A673 (cell line): ENCODE measurements at regions not wholly inside any gene's neighbourhood (a gene's known extent, or its start where the extent isn't known, plus 50 kb on each side); places are given as distances from the start of the nearest gene placed in this dataset.

Experiments
- BruUV-seq: library from RNA; stranded (reverse); fragments of 400-500 nt; replicated peaks from 2 replicates; lab custom pipeline; 2021; lab: Mats Ljungman, UMichigan
- CTCF ChIA-PET: fragments of 300-600 bp; sonication (Branson Sonifier 250); formaldehyde crosslinking; loops from one replicate; lab custom pipeline; 2022; ENCODE audit warnings: antibody characterized with exemption; lab: Charles Lee
- POLR2A ChIA-PET: fragments of 300-600 bp; sonication (Branson Sonifier 250); formaldehyde crosslinking; loops from one replicate; lab custom pipeline; 2022; ENCODE audit warnings: antibody characterized with exemption; ENCODE audit not compliant: low non-redundant PET; lab: Charles Lee
- DNase-seq: peaks from one replicate; pipeline ENCODE4 v3.0.0-alpha.2; 2015; ENCODE audit warnings: low spot score
- H3K27ac ChIP-seq: fragments of 200-600 bp; sonication (generic); 2 replicates; pipeline ENCODE4 v1.5.1; 2016; ENCODE audit warnings: mixed run types, low read depth, mild to moderate bottlenecking, mixed read lengths, antibody characterized with exemption, low read length; ENCODE audit not compliant: poor library complexity, severe bottlenecking
- H3K27me3 ChIP-seq: fragments of 200-600 bp; sonication (generic); replicated peaks from 2 replicates; pipeline ENCODE4 v1.6.1; 2017; ENCODE audit warnings: mixed run types, low read depth, mild to moderate bottlenecking, mixed read lengths, antibody characterized with exemption, low read length; ENCODE audit not compliant: insufficient read depth, poor library complexity
- H3K36me3 ChIP-seq: fragments of 200-600 bp; sonication (generic); 2 replicates; pipeline ENCODE4 v1.6.1; 2016; ENCODE audit warnings: mixed run types, mild to moderate bottlenecking, mixed read lengths, antibody characterized with exemption, low read length; ENCODE audit not compliant: insufficient read depth, poor library complexity, severe bottlenecking
- H3K4me1 ChIP-seq: fragments of 200-600 bp; sonication (generic); 2 replicates; pipeline ENCODE4 v1.6.1; 2017; ENCODE audit warnings: mixed run types, mild to moderate bottlenecking, mixed read lengths, antibody characterized with exemption, low read length; ENCODE audit not compliant: insufficient read depth, poor library complexity, severe bottlenecking
- H3K4me3 ChIP-seq: fragments of 200-600 bp; sonication (generic); 2 replicates; pipeline ENCODE4 v1.5.1; 2016; ENCODE audit warnings: low read depth, mixed run types, mild to moderate bottlenecking, mixed read lengths, low read length; ENCODE audit not compliant: poor library complexity, severe bottlenecking
- H3K9me3 ChIP-seq: fragments of 200-600 bp; sonication (generic); 2 replicates; pipeline ENCODE4 v1.6.1; 2016; ENCODE audit warnings: mixed run types, low read depth, mild to moderate bottlenecking, mixed read lengths, antibody characterized with exemption, low read length; ENCODE audit not compliant: poor library complexity, severe bottlenecking
- EZH2 ChIP-seq: fragments of 200-600 bp; sonication (generic); IDR thresholded peaks from 2 replicates; pipeline ENCODE4 v1.6.1; 2017; ENCODE audit warnings: borderline replicate concordance, low read depth, mild to moderate bottlenecking, mixed read lengths, antibody characterized with exemption, low read length; ENCODE audit not compliant: poor library complexity, severe bottlenecking
- intact Hi-C: fragments of 100-400 bp; cut with micrococcal nuclease; formaldehyde crosslinking; loops from one replicate; pipeline ENCODE4 v1.10.0; 2022; ENCODE audit not compliant: unreplicated experiment
- TF ChIP-seq, protein P1 (sequence below): fragments of 300-800, 200-600 bp; sonication (generic); conservative IDR thresholded peaks from 2 replicates; pipeline ENCODE4 v1.5.1; 2017; ENCODE audit warnings: low read depth, mild to moderate bottlenecking, antibody characterized with exemption, low read length, moderate library complexity, mixed read lengths

DNA sequence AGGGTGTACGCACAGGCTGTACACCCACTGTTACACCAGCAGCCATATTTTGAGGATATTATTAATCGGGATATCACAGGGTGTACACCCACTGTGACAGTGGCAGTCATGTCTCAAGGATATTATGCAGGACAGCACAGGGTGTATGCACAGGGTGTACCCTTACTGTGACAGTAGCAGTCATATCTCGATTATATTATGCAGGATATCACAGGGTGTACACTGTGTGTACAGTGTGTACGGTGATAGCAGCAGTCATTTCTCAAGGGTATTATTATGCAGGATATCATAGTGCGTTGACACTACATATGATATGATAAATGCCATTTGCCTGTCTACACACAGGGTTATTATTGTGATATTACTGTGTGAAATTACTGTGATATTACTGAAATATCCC lies 80.5 kb upstream of the SLC25A48 start:
- POLR2A ChIA-PET, result no interaction called here
- no TSS peak for BruUV-seq

DNA sequence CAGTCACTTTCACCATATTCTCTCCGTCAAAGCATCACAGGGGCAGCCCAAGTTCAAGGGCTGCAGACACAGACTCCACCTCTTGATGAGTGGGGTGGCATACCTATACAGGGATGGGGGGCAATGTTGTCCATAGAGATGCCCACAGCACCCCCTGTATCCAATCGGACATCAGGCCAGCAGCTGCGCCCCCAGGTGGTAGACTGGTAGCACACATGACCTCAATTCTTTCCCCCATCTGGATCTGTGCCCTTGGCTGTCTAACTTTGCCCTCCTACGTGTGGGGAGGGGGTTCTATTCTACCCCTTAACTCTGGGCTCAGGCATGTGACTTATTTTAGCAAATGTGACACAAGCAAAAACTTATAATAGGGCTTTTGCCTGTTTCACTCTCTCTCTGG lies 84.0 kb upstream of the SLC25A48 start:
- intact Hi-C loops, result no loop called here
- H3K4me3 ChIP-seq, result no peak overlapping the region
- H3K27ac ChIP-seq, result no peak overlapping the region
- ChIA-PET POLR2A (no interaction called here), CTCF (interaction anchor here (0.6 to 0.9 kb wide), 2 partner anchors 111 to 189 kb away, joined by 3 read pairs; no protein-coding TSS in a partner anchor)
- no peaks in the 10 kb centered on the region for H3K36me3 ChIP-seq
- BruUV-seq, result no TSS peak
- no peaks in the 10 kb centered on the region for H3K27me3 ChIP-seq
- no peak for TF ChIP-seq EZH2
- TF ChIP-seq, protein P1, sequence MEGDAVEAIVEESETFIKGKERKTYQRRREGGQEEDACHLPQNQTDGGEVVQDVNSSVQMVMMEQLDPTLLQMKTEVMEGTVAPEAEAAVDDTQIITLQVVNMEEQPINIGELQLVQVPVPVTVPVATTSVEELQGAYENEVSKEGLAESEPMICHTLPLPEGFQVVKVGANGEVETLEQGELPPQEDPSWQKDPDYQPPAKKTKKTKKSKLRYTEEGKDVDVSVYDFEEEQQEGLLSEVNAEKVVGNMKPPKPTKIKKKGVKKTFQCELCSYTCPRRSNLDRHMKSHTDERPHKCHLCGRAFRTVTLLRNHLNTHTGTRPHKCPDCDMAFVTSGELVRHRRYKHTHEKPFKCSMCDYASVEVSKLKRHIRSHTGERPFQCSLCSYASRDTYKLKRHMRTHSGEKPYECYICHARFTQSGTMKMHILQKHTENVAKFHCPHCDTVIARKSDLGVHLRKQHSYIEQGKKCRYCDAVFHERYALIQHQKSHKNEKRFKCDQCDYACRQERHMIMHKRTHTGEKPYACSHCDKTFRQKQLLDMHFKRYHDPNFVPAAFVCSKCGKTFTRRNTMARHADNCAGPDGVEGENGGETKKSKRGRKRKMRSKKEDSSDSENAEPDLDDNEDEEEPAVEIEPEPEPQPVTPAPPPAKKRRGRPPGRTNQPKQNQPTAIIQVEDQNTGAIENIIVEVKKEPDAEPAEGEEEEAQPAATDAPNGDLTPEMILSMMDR, result peak; percentile 49
- H3K4me1 ChIP-seq, result no peaks in the 10 kb centered on the region
- H3K9me3 ChIP-seq, result no peaks in the 10 kb centered on the region
- DNase-seq, result no peak

More for the DNA sequence above, 80.5 kb upstream of the SLC25A48 start:
- CTCF ChIA-PET, result no interaction called here
- no peak for DNase-seq
- TF ChIP-seq, protein P1, result no peak
- TF ChIP-seq EZH2, result no peak
- Histone ChIP-seq H3K4me1 (no peaks in the 10 kb centered on the region), H3K4me3 (no peak overlapping the region), H3K27me3 (no peaks in the 10 kb centered on the region), H3K9me3 (no peaks in the 10 kb centered on the region), H3K36me3 (no peaks in the 10 kb centered on the region), H3K27ac (no peak overlapping the region)
- intact Hi-C loops, result no loop called here

DNA sequence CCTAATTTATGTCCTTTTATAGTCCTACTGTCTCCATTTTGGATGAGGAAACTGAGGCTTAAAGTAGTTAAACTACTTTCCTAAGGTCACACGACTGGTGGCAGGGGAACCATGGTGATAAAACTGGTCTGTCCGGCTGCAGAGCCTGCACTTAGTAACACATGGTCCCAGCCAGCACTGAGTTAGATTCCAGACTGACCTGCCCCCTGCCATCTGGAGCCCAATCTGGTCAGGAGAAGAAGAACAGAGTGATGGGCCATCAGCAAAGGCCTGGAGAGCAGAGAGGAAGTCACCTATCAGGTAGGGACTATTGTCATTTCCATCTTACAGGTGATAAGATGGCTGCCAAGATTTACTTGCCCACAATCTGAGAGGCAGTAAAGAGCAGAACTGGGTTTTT lies 86.6 kb upstream of the SLC25A48 start:
- Histone ChIP-seq H3K27me3 (no peaks in the 10 kb centered on the region), H3K4me3 (no peak overlapping the region), H3K27ac (no peak overlapping the region), H3K4me1 (no peaks in the 10 kb centered on the region), H3K9me3 (no peaks in the 10 kb centered on the region), H3K36me3 (no peaks in the 10 kb centered on the region)
- intact Hi-C loops, result no loop called here
- ChIA-PET CTCF (no interaction called here), POLR2A (no interaction called here)
- no TSS peak for BruUV-seq
- TF ChIP-seq EZH2, result no peak
- TF ChIP-seq, protein P1, result no peak
- no peak for DNase-seq
